Upper lobe of right lung (tissue), 1 donor: ENCODE measurements at regions not wholly inside any gene's neighbourhood (a gene's known extent, or its start where the extent isn't known, plus 50 kb on each side); places are given as distances from the start of the nearest gene placed in this dataset.

Source experiments
- ATAC-seq: fragments of 200-7000 bp; cut with Tn5 transposase; one replicate; pipeline ENCODE4 v1.9.1; 2020; ENCODE audit warnings: mild to moderate bottlenecking, moderate library complexity
- DNase-seq: peaks from one replicate; pipeline ENCODE4 v3.0.0-alpha.2; 2020
- H3K27ac ChIP-seq: fragments of 200-600 bp; one replicate; pipeline ENCODE4 v1.8.0; 2022
- H3K27me3 ChIP-seq: fragments of 200-600 bp; one replicate; pipeline ENCODE4 v1.8.0; 2022; ENCODE audit warnings: mild to moderate bottlenecking
- H3K36me3 ChIP-seq: fragments of 200-600 bp; one replicate; pipeline ENCODE4 v1.8.0; 2022
- H3K4me1 ChIP-seq: fragments of 200-600 bp; one replicate; pipeline ENCODE4 v1.8.0; 2022
- H3K4me3 ChIP-seq: fragments of 200-600 bp; one replicate; pipeline ENCODE4 v1.8.0; 2022; ENCODE audit warnings: mild to moderate bottlenecking
- H3K9me3 ChIP-seq: fragments of 200-600 bp; one replicate; pipeline ENCODE4 v1.8.0; 2022
- CTCF ChIP-seq: fragments of 200-600 bp; IDR thresholded peaks from one replicate; pipeline ENCODE4 v1.8.0; 2022; ENCODE audit warnings: antibody characterized with exemption
- intact Hi-C: fragments of 100-400 bp; cut with DNase I; formaldehyde crosslinking; loops from one replicate; pipeline ENCODE4 v1.11.0; 2022
- donor health status: DM: no; HTN: yes; CAD: no; lungs with severe emphysema.

GRCh38 chr2:107412981-107413380 lies 413.7 kb upstream of the RGPD4 start:
- intact Hi-C loops, result no loop called here
- H3K9me3 ChIP-seq, result no peaks in the 10 kb centered on the region
- ATAC-seq (no peak), DNase-seq (no peak)
- H3K4me1 ChIP-seq, result no peaks in the 10 kb centered on the region
- no peak overlapping the region for H3K27ac ChIP-seq
- no peaks in the 10 kb centered on the region for H3K36me3 ChIP-seq
- H3K4me3 ChIP-seq, result no peak overlapping the region
- TF ChIP-seq CTCF, result no peak
- no peaks in the 10 kb centered on the region for H3K27me3 ChIP-seq

GRCh38 chr2:107414376-107414775 lies 412.3 kb upstream of the RGPD4 start:
- Histone ChIP-seq H3K27ac (no peak overlapping the region), H3K9me3 (no peaks in the 10 kb centered on the region), H3K4me3 (no peak overlapping the region), H3K36me3 (no peaks in the 10 kb centered on the region), H3K4me1 (no peaks in the 10 kb centered on the region), H3K27me3 (no peaks in the 10 kb centered on the region)
- intact Hi-C loops, result no loop called here
- ATAC-seq (no peak), DNase-seq (no peak)
- no peak for TF ChIP-seq CTCF

GRCh38 chr2:107418708-107419107 lies 408.0 kb upstream of the RGPD4 start:
- ATAC-seq (no peak), DNase-seq (no peak)
- intact Hi-C loops, result no loop called here
- Histone ChIP-seq H3K4me1 (no peaks in the 10 kb centered on the region), H3K4me3 (no peak overlapping the region), H3K9me3 (no peaks in the 10 kb centered on the region), H3K27ac (no peak overlapping the region), H3K36me3 (no peaks in the 10 kb centered on the region), H3K27me3 (no peaks in the 10 kb centered on the region)
- TF ChIP-seq CTCF, result no peak

GRCh38 chr2:107419191-107419590 lies 407.5 kb upstream of the RGPD4 start:
- H3K4me1 ChIP-seq, result no peaks in the 10 kb centered on the region
- H3K27ac ChIP-seq, result no peak overlapping the region
- DNase-seq, result no peak
- intact Hi-C loops, result no loop called here
- no peaks in the 10 kb centered on the region for H3K27me3 ChIP-seq
- ATAC-seq, result no peak
- TF ChIP-seq CTCF, result no peak
- no peak overlapping the region for H3K4me3 ChIP-seq
- no peaks in the 10 kb centered on the region for H3K9me3 ChIP-seq
- H3K36me3 ChIP-seq, result no peaks in the 10 kb centered on the region

GRCh38 chr2:107428781-107429180 lies 397.9 kb upstream of the RGPD4 start:
- no peak for DNase-seq
- H3K9me3 ChIP-seq, result no peaks in the 10 kb centered on the region
- H3K27ac ChIP-seq, result no peak overlapping the region
- no peaks in the 10 kb centered on the region for H3K4me1 ChIP-seq
- no peaks in the 10 kb centered on the region for H3K36me3 ChIP-seq
- no peaks in the 10 kb centered on the region for H3K27me3 ChIP-seq
- H3K4me3 ChIP-seq, result no peak overlapping the region
- no peak for TF ChIP-seq CTCF
- ATAC-seq, result no peak
- intact Hi-C loops, result no loop called here

- no peaks in the 10 kb centered on the region for H3K27me3 ChIP-seq
- H3K4me1 ChIP-seq, result no peaks in the 10 kb centered on the region
- DNase-seq (no peak), ATAC-seq (no peak)
- no peak for TF ChIP-seq CTCF
- H3K36me3 ChIP-seq, result no peaks in the 10 kb centered on the region
- no peaks in the 10 kb centered on the region for H3K9me3 ChIP-seq
- H3K27ac ChIP-seq, result no peak overlapping the region
- H3K4me3 ChIP-seq, result no peak overlapping the region
- intact Hi-C loops, result no loop called here
These were observed 396.7 kb upstream of the RGPD4 start for GRCh38 chr2:107430006-107430405.
